ENCODE measurements at regions not wholly inside any gene's neighbourhood (a gene's known extent, or its start where the extent isn't known, plus 50 kb on each side); places are given as distances from the start of the nearest gene placed in this dataset.

GRCh38 chr6:86858970-86859369, 78.4 kb upstream of the HTR1E start:
- Histone ChIP-seq H3K4ac (ENCODE audit: low read depth, low read length) (no peak overlapping the region), H4K5ac (ENCODE audit: insufficient read length, low read depth, low read length) (no peak overlapping the region), H3K9ac (ENCODE audit: extremely low read depth, insufficient read length, low read length) (no peak overlapping the region), H3K18ac (ENCODE audit: insufficient read length, low read depth, low read length) (no peak overlapping the region), H2AK5ac (ENCODE audit: insufficient read length, low read length) (no peak overlapping the region), H3K4me2 (ENCODE audit: insufficient read depth, insufficient read length, low read length) (no peak overlapping the region), H3K14ac (ENCODE audit: insufficient read depth, low read length) (no peak overlapping the region), H3K9me3 (ENCODE audit: control insufficient read depth, low read depth, low read length) (no peaks in the 10 kb centered on the region), H3K27ac (ENCODE audit: insufficient read length, low read depth, low read length) (no peak overlapping the region), H2BK15ac (ENCODE audit: low read depth, low read length) (no peak overlapping the region), H3K56ac (ENCODE audit: insufficient read length, low read depth, low read length) (no peak overlapping the region), H3K79me1 (ENCODE audit: insufficient read depth, low read depth, low read length, poor library complexity, severe bottlenecking) (no peaks in the 10 kb centered on the region), H3K79me2 (ENCODE audit: insufficient read depth, low read length) (no peaks in the 10 kb centered on the region), H4K91ac (ENCODE audit: insufficient read length, low read depth, low read length) (no peak overlapping the region), H3T11ph (ENCODE audit: low read length) (no peak overlapping the region), H3K23me2 (ENCODE audit: insufficient read length, low read depth, low read length, poor library complexity, severe bottlenecking) (no peaks in the 10 kb centered on the region), H2BK20ac (ENCODE audit: low read depth, low read length, poor library complexity, severe bottlenecking) (no peak overlapping the region), H2BK5ac (ENCODE audit: insufficient read length, low read length) (no peak overlapping the region), H3K23ac (ENCODE audit: insufficient read length, low read depth, low read length) (no peak overlapping the region), H3K4me1 (ENCODE audit: insufficient read depth, low read length) (no peaks in the 10 kb centered on the region; the same call in 1 of the 2 replicates), H4K20me1 (ENCODE audit: control insufficient read depth, insufficient read depth, insufficient read length) (no peaks in the 10 kb centered on the region), H2AFZ (ENCODE audit: low read length) (no peak overlapping the region), H3K27me3 (ENCODE audit: insufficient read depth, low read length) (no peaks in the 10 kb centered on the region; the same call in 1 of the 2 replicates), H2BK120ac (ENCODE audit: low read depth, low read length, poor library complexity, severe bottlenecking) (no peak overlapping the region), H4K8ac (replicated peaks; ENCODE audit: insufficient read length, low read depth, low read length) (no peak overlapping the region), H2BK12ac (ENCODE audit: insufficient read length, low read depth, low read length) (no peak overlapping the region)
- Mint-ChIP-seq H3K4me3 (no peak overlapping the region), H3K27ac (no peak overlapping the region), H3K9me3 (peaks cover 0 to 1% of the 10 kb centered on the region in 2 experiments; a peak in 2 of 5 replicates), H3K27me3 (ENCODE audit: low read depth) (peaks cover 4% of the 10 kb centered on the region; the same call in 1 of the 2 replicates), H3K4me1 (no peaks in the 10 kb centered on the region), H3K36me3 (ENCODE audit: insufficient read depth in 1 of 3, low read depth in 3 of 3) (no peaks in the 10 kb centered on the region)
- no CpG with 5 or more reads among the region's 3 CpGs for WGBS (ENCODE audit: extremely low coverage, insufficient read length, low lambda C conversion rate)
- DNase-seq, result no peak
- no peak for TF ChIP-seq CTCF (conservative IDR thresholded peaks at IDR 0.05)
